ENCODE measurements at regions not wholly inside any gene's neighbourhood (a gene's known extent, or its start where the extent isn't known, plus 50 kb on each side); places are given as distances from the start of the nearest gene placed in this dataset.

- TF ChIP-seq ESRRA (IDR thresholded peaks at IDR 0.05; ENCODE audit: low read length): no peak
These were observed 123.7 kb upstream of the ATP2B1 start (continued) for GRCh38 chr12:89832336-89832735.

- ChIA-PET SMC1A (ENCODE audit: uncharacterized antibody, unreplicated experiment) (interaction anchor here (0.6 to 1.2 kb wide), 6 partner anchors 13 to 68 kb away, joined by 3 to 5 read pairs (median 4); no protein-coding TSS in a partner anchor), RAD21 (ENCODE audit: unreplicated experiment) (interaction anchor here (1.2 kb wide), 1 partner anchor 96 kb away, joined by 3 read pairs; no protein-coding TSS in a partner anchor), POLR2A (no interaction called here), CTCF (interaction anchor here (0.7 to 1.0 kb wide), 2 partner anchors 17 to 594 kb away, joined by 3 read pairs; no protein-coding TSS in a partner anchor)
- 67% methylated on average over 5 of the region's 5 CpGs for WGBS (ENCODE audit: insufficient coverage, insufficient replicate concordance, low lambda C conversion rate, missing lambda C conversion rate)
- Histone ChIP-seq H3K27me3 (replicated peaks in 1 of 2; ENCODE audit: control insufficient read depth in 2 of 2, insufficient read depth in 2 of 2, low read length in 1 of 2) (no peaks in the 10 kb centered on the region), H2AFZ (ENCODE audit: control insufficient read depth, low read depth, low read length) (peak overlapping the region; percentile 25; the same call in 1 of the 2 replicates), H3K9me3 (replicated peaks; ENCODE audit: control insufficient read depth, insufficient read depth, low read length) (no peaks in the 10 kb centered on the region), H3K9ac (ENCODE audit: control insufficient read depth, insufficient read depth, low read length) (no peak overlapping the region), H4K20me1 (ENCODE audit: control insufficient read depth, insufficient read depth) (no peaks in the 10 kb centered on the region), H3K79me2 (ENCODE audit: control insufficient read depth, insufficient read depth, low read length) (no peaks in the 10 kb centered on the region), H3K36me3 (ENCODE audit: control insufficient read depth in 2 of 2, insufficient read depth in 2 of 2, low read length in 1 of 2) (no peaks in the 10 kb centered on the region), H3K4me1 (ENCODE audit: control insufficient read depth, insufficient read depth, low read length) (no peaks in the 10 kb centered on the region; the same call in 1 of the 2 replicates), H3K4me3 (no peak overlapping the region), H3K27ac (ENCODE audit: control insufficient read depth, insufficient read depth) (no peak overlapping the region), H3K4me2 (ENCODE audit: control insufficient read depth, insufficient read depth) (no peak overlapping the region)
- in situ Hi-C loops (cut with MboI): no loop called here
- intact Hi-C loops (cut with micrococcal nuclease; ENCODE audit: unreplicated experiment): no loop called here
- DNase-seq (ENCODE audit: low read depth, low spot score) (no peak), FAIRE-seq (no peak), ATAC-seq (peak; percentile 41; the same call in 2 of the 3 replicates)
- no TSS peak for BruUV-seq (replicated peaks)
- TF ChIP-seq POLR2AphosphoS5 (IDR thresholded peaks at IDR 0.05; ENCODE audit: low read length) (no peak), FOXM1 (IDR thresholded peaks at IDR 0.05; ENCODE audit: low read depth, low read length) (no peak), ZNF24 (IDR thresholded peaks at IDR 0.05) (no peak), HDGF (IDR thresholded peaks at IDR 0.05) (no peak), SMAD1 (IDR thresholded peaks at IDR 0.05; ENCODE audit: low read depth, partially characterized antibody) (no peak), YY1 (IDR thresholded peaks at IDR 0.05; ENCODE audit: low read depth, low read length) (no peak), PAX8 (IDR thresholded peaks at IDR 0.05) (no peak), ATF7 (IDR thresholded peaks at IDR 0.05; ENCODE audit: low read depth) (no peak), BCLAF1 (IDR thresholded peaks at IDR 0.05) (no peak), MXI1 (IDR thresholded peaks at IDR 0.05; ENCODE audit: low read depth, low read length) (no peak), CBX5 (IDR thresholded peaks at IDR 0.05; ENCODE audit: low read depth) (no peak), RAD21 (IDR thresholded peaks at IDR 0.05; ENCODE audit: insufficient read depth, low read depth, low read length) (no peak), PKNOX1 (IDR thresholded peaks at IDR 0.05) (no peak), KDM1A (IDR thresholded peaks at IDR 0.05; ENCODE audit: borderline replicate concordance) (no peak)
These were observed 122.9 kb upstream of the ATP2B1 start for GRCh38 chr12:89831310-89832095.

Data from GM12878 (cell line).